Kidney (tissue), 13 donors: ENCODE measurements at regions not wholly inside any gene's neighbourhood (a gene's known extent, or its start where the extent isn't known, plus 50 kb on each side); places are given as distances from the start of the nearest gene placed in this dataset.

Source experiments
- DNase-seq, 5 donors: peaks; one replicate each; pipeline ENCODE4 v3.0.0-alpha.2; 2013 to 2020
- FAIRE-seq: peaks from 2 replicates; lab custom pipeline; 2012; peaks lifted over from hg19 to GRCh38; lab: Jason Lieb, UNC
- H3K27ac ChIP-seq, 2 donors: one replicate each; pipeline ENCODE4 v1.7.0; 2013; ENCODE audit warnings: low read depth in 2 of 2, low read length in 2 of 2, inconsistent platforms in 1 of 2
- H3K27me3 ChIP-seq: one replicate; pipeline ENCODE4 v1.7.1; 2013; ENCODE audit warnings: low read length, inconsistent platforms; ENCODE audit not compliant: control insufficient read depth, insufficient read depth
- H3K36me3 ChIP-seq, 3 donors: one replicate each; pipeline versions ENCODE4 v1.7.0 to v1.7.1; 2013; ENCODE audit warnings: low read length in 3 of 3, control low read depth in 1 of 3, inconsistent platforms in 1 of 3; ENCODE audit not compliant: insufficient read depth in 3 of 3, control insufficient read depth in 2 of 3
- H3K4me1 ChIP-seq, 3 donors: one replicate each; pipeline versions ENCODE4 v1.7.0 to v1.7.1; 2013; ENCODE audit warnings: low read length in 3 of 3, inconsistent platforms in 1 of 3, low read depth in 1 of 3; ENCODE audit not compliant: control insufficient read depth in 2 of 3, insufficient read depth in 2 of 3
- H3K4me3 ChIP-seq, 3 donors: one replicate each; pipeline versions ENCODE4 v1.7.0 to v1.8.1; 2013; ENCODE audit warnings: low read length in 3 of 3, control low read depth in 1 of 3, inconsistent platforms in 1 of 3
- H3K9ac ChIP-seq, 3 donors: one replicate each; pipeline versions ENCODE4 v1.7.0 to v1.7.1; 2013; ENCODE audit warnings: low read length in 3 of 3, control low read depth in 1 of 3, inconsistent platforms in 1 of 3
- H3K9me3 ChIP-seq, 3 donors: one replicate each; pipeline versions ENCODE4 v1.7.0 to v1.7.1; 2013; ENCODE audit warnings: low read length in 3 of 3, control low read depth in 1 of 3, inconsistent platforms in 1 of 3; ENCODE audit not compliant: control insufficient read depth in 2 of 3, insufficient read depth in 1 of 3
- intact Hi-C: fragments of 100-400 bp; cut with DNase I; formaldehyde crosslinking; loops from one replicate; pipeline ENCODE4 v1.11.1; 2022
- TF ChIP-seq, protein P1 (sequence below): IDR thresholded peaks from 3 replicates; pipeline ENCODE4 v1.5.1; 2012; ENCODE audit warnings: mild to moderate bottlenecking, moderate library complexity, borderline replicate concordance; ENCODE audit not compliant: insufficient read depth; ENCODE audit errors: extremely low read depth
- donor health status: control.
- donor health status: control.
- donor health status: control.
- donor health status: control.
- donor health status: control.
- donor health status: DM: yes; HTN: yes; CAD: no.
- donor health status: Normal renal cell carcinoma (clear cell type).

DNA sequence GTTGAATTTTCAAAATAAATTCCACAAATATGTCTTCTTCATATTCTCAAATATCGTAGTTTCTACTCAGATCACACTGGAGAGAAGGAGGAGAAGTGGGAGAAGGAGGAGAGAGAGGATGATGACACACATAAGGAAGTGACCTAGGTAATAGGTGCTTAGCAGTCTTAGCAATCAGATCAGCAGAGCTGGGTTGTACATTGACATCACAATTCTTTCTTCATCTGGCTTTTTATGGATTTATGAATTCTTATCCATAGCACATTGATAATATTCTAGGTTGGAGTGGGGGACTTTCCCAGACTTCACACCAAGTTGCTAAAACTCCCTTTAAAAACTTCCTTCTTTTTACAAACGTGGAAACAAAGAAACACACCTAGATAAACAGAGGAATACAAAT lies 86.9 kb downstream of the FGF9 start:
- DNase-seq = no peak
- Histone ChIP-seq H3K36me3 (no peaks in the 10 kb centered on the region), H3K4me3 (no peak overlapping the region), H3K9ac (peak overlapping the region in 1 of 3 donors; percentile 23), H3K27ac (peak overlapping the region; percentile 51 to 66), H3K4me1 (peaks cover 7 to 24% (median 7%) of the 10 kb centered on the region in 3 donors), H3K27me3 (no peaks in the 10 kb centered on the region), H3K9me3 (no peaks in the 10 kb centered on the region)
- intact Hi-C loops = no loop called here
- FAIRE-seq = no peak
- TF ChIP-seq, protein P1, sequence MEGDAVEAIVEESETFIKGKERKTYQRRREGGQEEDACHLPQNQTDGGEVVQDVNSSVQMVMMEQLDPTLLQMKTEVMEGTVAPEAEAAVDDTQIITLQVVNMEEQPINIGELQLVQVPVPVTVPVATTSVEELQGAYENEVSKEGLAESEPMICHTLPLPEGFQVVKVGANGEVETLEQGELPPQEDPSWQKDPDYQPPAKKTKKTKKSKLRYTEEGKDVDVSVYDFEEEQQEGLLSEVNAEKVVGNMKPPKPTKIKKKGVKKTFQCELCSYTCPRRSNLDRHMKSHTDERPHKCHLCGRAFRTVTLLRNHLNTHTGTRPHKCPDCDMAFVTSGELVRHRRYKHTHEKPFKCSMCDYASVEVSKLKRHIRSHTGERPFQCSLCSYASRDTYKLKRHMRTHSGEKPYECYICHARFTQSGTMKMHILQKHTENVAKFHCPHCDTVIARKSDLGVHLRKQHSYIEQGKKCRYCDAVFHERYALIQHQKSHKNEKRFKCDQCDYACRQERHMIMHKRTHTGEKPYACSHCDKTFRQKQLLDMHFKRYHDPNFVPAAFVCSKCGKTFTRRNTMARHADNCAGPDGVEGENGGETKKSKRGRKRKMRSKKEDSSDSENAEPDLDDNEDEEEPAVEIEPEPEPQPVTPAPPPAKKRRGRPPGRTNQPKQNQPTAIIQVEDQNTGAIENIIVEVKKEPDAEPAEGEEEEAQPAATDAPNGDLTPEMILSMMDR = no peak

DNA sequence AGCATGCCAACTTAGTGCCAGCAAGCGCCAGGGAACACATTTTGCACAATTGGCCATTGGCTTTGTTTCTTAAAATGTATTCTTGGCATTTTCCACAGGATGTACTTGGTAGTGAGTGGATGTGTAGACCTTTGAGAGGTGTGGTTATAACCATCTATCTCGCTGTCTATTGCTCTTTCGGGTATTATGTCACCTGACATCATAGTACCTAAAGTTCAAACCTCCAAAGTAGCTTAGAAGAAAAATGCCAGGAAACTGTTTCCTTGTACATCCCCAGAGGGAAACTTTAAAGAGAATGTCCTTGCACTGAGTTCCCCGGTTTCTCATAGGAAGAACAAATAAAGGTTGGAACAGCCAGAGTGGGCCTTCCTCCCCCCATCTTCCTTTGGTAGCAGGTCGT lies 87.6 kb downstream of the FGF9 start:
- Histone ChIP-seq H3K27ac (peak overlapping the region; percentile 66 to 87), H3K9ac (peak overlapping the region in 1 of 3 donors; percentile 23), H3K4me1 (peaks cover 7 to 24% (median 7%) of the 10 kb centered on the region in 3 donors), H3K27me3 (no peaks in the 10 kb centered on the region), H3K36me3 (no peaks in the 10 kb centered on the region), H3K9me3 (no peaks in the 10 kb centered on the region), H3K4me3 (no peak overlapping the region)
- intact Hi-C loops = no loop called here
- FAIRE-seq (no peak), DNase-seq (no peak)
- TF ChIP-seq, protein P1 = no peak

DNA sequence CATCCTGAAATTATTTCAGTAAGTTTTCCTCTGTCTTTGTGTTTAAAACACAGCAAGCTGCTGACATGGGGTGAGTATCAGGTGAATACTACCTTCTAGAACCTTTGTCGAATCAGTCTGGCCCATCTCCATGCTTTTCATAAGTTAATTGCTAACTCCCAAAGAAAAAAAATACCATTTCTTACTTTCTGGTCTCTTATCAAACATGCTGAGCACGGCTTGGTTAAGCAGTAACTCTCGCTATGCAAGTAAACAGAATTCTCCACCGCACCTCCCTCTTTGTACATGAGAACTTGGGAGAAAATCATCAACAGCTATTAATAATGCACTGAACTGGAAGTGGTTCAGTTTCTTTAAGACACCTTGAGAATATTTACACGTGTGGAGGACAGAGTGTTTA lies 88.6 kb downstream of the FGF9 start:
- no peaks in the 10 kb centered on the region for H3K36me3 ChIP-seq
- H3K9ac ChIP-seq = peak overlapping the region in 1 of 3 donors; percentile 49
- H3K4me1 ChIP-seq = peaks cover 7 to 24% (median 7%) of the 10 kb centered on the region in 3 donors
- peak in 3 of 5 donors; percentile 14 to 78 (median 62) for DNase-seq
- TF ChIP-seq, protein P1 = no peak
- H3K9me3 ChIP-seq = no peaks in the 10 kb centered on the region
- intact Hi-C loops = no loop called here
- peak overlapping the region in 2 of 3 donors; percentile 3 to 10 for H3K4me3 ChIP-seq
- H3K27ac ChIP-seq = peak overlapping the region; percentile 66 to 89
- FAIRE-seq = no peak
- H3K27me3 ChIP-seq = no peaks in the 10 kb centered on the region

- Histone ChIP-seq H3K4me3 (peak overlapping the region in 2 of 3 donors; percentile 3 to 10), H3K9me3 (no peaks in the 10 kb centered on the region), H3K27me3 (no peaks in the 10 kb centered on the region), H3K27ac (peak overlapping the region; percentile 66 to 89), H3K4me1 (peaks cover 7 to 24% (median 7%) of the 10 kb centered on the region in 3 donors), H3K36me3 (no peaks in the 10 kb centered on the region), H3K9ac (peak overlapping the region in 1 of 3 donors; percentile 49)
- intact Hi-C loops = no loop called here
- DNase-seq = no peak
- FAIRE-seq = no peak
- TF ChIP-seq, protein P1 = no peak
These were observed 89.0 kb downstream of the FGF9 start for GRCh38 chr13:21759911-21760310.
